Right lobe of liver (tissue), 6 donors: ENCODE measurements at regions not wholly inside any gene's neighbourhood (a gene's known extent, or its start where the extent isn't known, plus 50 kb on each side); places are given as distances from the start of the nearest gene placed in this dataset.

Experiments used
- ATAC-seq, 4 donors: fragments of 200-7000 bp; cut with Tn5 transposase; one replicate each; pipeline ENCODE4 v1.9.1; 2020; ENCODE audit warnings: mild to moderate bottlenecking in 4 of 4, moderate library complexity in 4 of 4
- DNase-seq, 3 donors: peaks; one replicate each; pipeline ENCODE4 v3.0.0-alpha.2; 2020
- H3K27ac ChIP-seq, 3 donors: fragments of 200-600 bp; one replicate each; pipeline ENCODE4 v1.8.0; 2022
- H3K27me3 ChIP-seq, 2 donors: fragments of 200-600 bp; one replicate each; pipeline ENCODE4 v1.8.0; 2022
- H3K36me3 ChIP-seq, 4 donors: fragments of 200-600 bp; sonication (generic) in 1 of 4; one replicate each; pipeline versions ENCODE4 v1.5.1 to v1.8.0; 2017 to 2022; ENCODE audit warnings: control low read depth in 1 of 4
- H3K4me1 ChIP-seq, 4 donors: fragments of 200-600 bp; sonication (generic) in 1 of 4; one replicate each; pipeline versions ENCODE4 v1.5.1 to v1.8.0; 2017 to 2022; ENCODE audit warnings: control low read depth in 1 of 4
- H3K4me3 ChIP-seq, 3 donors: fragments of 200-600 bp; one replicate each; pipeline ENCODE4 v1.8.0; 2022
- H3K9me3 ChIP-seq, 4 donors: fragments of 200-600 bp; sonication (generic) in 1 of 4; one replicate each; pipeline versions ENCODE4 v1.5.1 to v1.8.0; 2017 to 2022; ENCODE audit warnings: control low read depth in 1 of 4
- CTCF ChIP-seq, 4 donors: fragments of 200-600 bp in 3 of 4; fragments of 450-650 bp in 1 of 4; IDR thresholded peaks; one replicate each; pipeline versions ENCODE4 v1.5.1 to v1.8.0; 2016 to 2022; ENCODE audit warnings: antibody characterized with exemption in 4 of 4, mild to moderate bottlenecking in 2 of 4
- POLR2A ChIP-seq: fragments of 450-650 bp; IDR thresholded peaks from one replicate; pipeline ENCODE4 v1.6.1; 2017; ENCODE audit warnings: antibody characterized with exemption, mild to moderate bottlenecking
- whole genome bisulfite sequencing: methylation state at CpG from one replicate; pipeline ENCODE4 v1.1.6; 2018; ENCODE audit warnings: low coverage, low lambda C conversion rate; ENCODE audit not compliant: insufficient coverage; ENCODE audit errors: missing lambda C conversion rate; 5-methylcytosine and 5-hydroxymethylcytosine counted together
- intact Hi-C, 2 donors: fragments of 100-400 bp; cut with DNase I; formaldehyde crosslinking; loops; one replicate each; pipeline versions ENCODE4 v1.11.2 to v1.14.1; 2022
- donor health status: DM: no; HTN: yes; CAD: no.
- donor health status: DM: no; HTN: no; CAD: no.
- donor health status: DM: no; HTN: no; CAD: no.
- donor health status: DM: no; HTN: yes; CAD: no.
- donor health status: DM: no; HTN: yes; CAD: no.

- TF ChIP-seq POLR2A (no peak), CTCF (IDR thresholded peaks at IDR 0.05) (no peak)
- no peak for DNase-seq
- WGBS, result 33% methylated on average over 1 of the region's 1 CpG
- Histone ChIP-seq H3K27me3 (no peaks in the 10 kb centered on the region), H3K9me3 (no peaks in the 10 kb centered on the region), H3K4me3 (no peak overlapping the region), H3K36me3 (no peaks in the 10 kb centered on the region), H3K4me1 (no peaks in the 10 kb centered on the region), H3K27ac (no peak overlapping the region)
- ATAC-seq, result no peak
- intact Hi-C loops, result no loop called here
Observed at GRCh38 chr4:36652857-36653256, 371.4 kb downstream of the DTHD1 start.

GRCh38 chr4:36665985-36666527 is 384.6 kb downstream of the DTHD1 start:
- Histone ChIP-seq H3K36me3 (no peaks in the 10 kb centered on the region), H3K27me3 (no peaks in the 10 kb centered on the region), H3K4me1 (no peaks in the 10 kb centered on the region), H3K27ac (no peak overlapping the region), H3K9me3 (no peaks in the 10 kb centered on the region), H3K4me3 (no peak overlapping the region)
- intact Hi-C loops, result no loop called here
- 43% methylated on average over 3 of the region's 3 CpGs for WGBS
- ATAC-seq (no peak), DNase-seq (no peak)
- no peak for TF ChIP-seq POLR2A
- no peak for TF ChIP-seq CTCF (IDR thresholded peaks at IDR 0.05)

GRCh38 chr4:36675436-36675835 is 394.0 kb downstream of the DTHD1 start:
- Histone ChIP-seq H3K27ac (no peak overlapping the region), H3K4me3 (no peak overlapping the region), H3K4me1 (no peaks in the 10 kb centered on the region), H3K27me3 (no peaks in the 10 kb centered on the region), H3K36me3 (no peaks in the 10 kb centered on the region), H3K9me3 (no peaks in the 10 kb centered on the region)
- intact Hi-C loops, result no loop called here
- DNase-seq (no peak), ATAC-seq (no peak)
- TF ChIP-seq POLR2A, result no peak
- TF ChIP-seq CTCF (IDR thresholded peaks at IDR 0.05), result no peak
- 63% methylated on average over 2 of the region's 2 CpGs for WGBS

- H3K4me1 ChIP-seq, result no peaks in the 10 kb centered on the region
- H3K36me3 ChIP-seq, result no peaks in the 10 kb centered on the region
- no peaks in the 10 kb centered on the region for H3K9me3 ChIP-seq
- H3K27me3 ChIP-seq, result no peaks in the 10 kb centered on the region
- no peak overlapping the region for H3K27ac ChIP-seq
- no peak for DNase-seq
- ATAC-seq, result no peak
- WGBS, result 33% methylated on average over 5 of the region's 5 CpGs
- no peak for TF ChIP-seq CTCF (IDR thresholded peaks at IDR 0.05)
- intact Hi-C loops, result no loop called here
- no peak overlapping the region for H3K4me3 ChIP-seq
Observed at GRCh38 chr4:36676139-36677050, 395.0 kb downstream of the DTHD1 start.
